ENCODE measurements at regions not wholly inside any gene's neighbourhood (a gene's known extent, or its start where the extent isn't known, plus 50 kb on each side); places are given as distances from the start of the nearest gene placed in this dataset.

GRCh38 chr6:95309545-95309944 is 267.8 kb upstream of the MANEA start:
- no peak overlapping the region for H3K27ac ChIP-seq (replicated peaks)
- H3K27me3 ChIP-seq (ENCODE audit: insufficient read depth, poor library complexity, severe bottlenecking): no peaks in the 10 kb centered on the region
- no peak overlapping the region for H3K4me3 ChIP-seq (replicated peaks; ENCODE audit: insufficient read depth, low read length)
- DNase-seq (ENCODE audit: low read depth in 1 of 2, low spot score in 1 of 2): no peak
- TF ChIP-seq POLR2AphosphoS5 (IDR thresholded peaks at IDR 0.05; ENCODE audit: low read depth): no peak

GRCh38 chr6:95318137-95318536 is 259.2 kb upstream of the MANEA start:
- Histone ChIP-seq H3K4me3 (replicated peaks; ENCODE audit: insufficient read depth, low read length) (no peak overlapping the region), H3K27ac (replicated peaks) (no peak overlapping the region), H3K27me3 (ENCODE audit: insufficient read depth, poor library complexity, severe bottlenecking) (no peaks in the 10 kb centered on the region)
- no peak for DNase-seq (ENCODE audit: low read depth in 1 of 2, low spot score in 1 of 2)
- TF ChIP-seq SPI1 (IDR thresholded peaks at IDR 0.05; ENCODE audit: borderline replicate concordance, low read depth) (no peak), REST (IDR thresholded peaks at IDR 0.05; ENCODE audit: insufficient replicate concordance, low read depth) (no peak), GABPA (IDR thresholded peaks at IDR 0.05; ENCODE audit: low read depth) (no peak), POLR2AphosphoS5 (IDR thresholded peaks at IDR 0.05; ENCODE audit: low read depth) (no peak), CTCF (IDR thresholded peaks at IDR 0.05; ENCODE audit: insufficient read depth, low read length) (no peak)

- H3K27me3 ChIP-seq (ENCODE audit: insufficient read depth, poor library complexity, severe bottlenecking): no peaks in the 10 kb centered on the region
- no peak overlapping the region for H3K27ac ChIP-seq (replicated peaks)
- TF ChIP-seq REST (IDR thresholded peaks at IDR 0.05; ENCODE audit: insufficient replicate concordance, low read depth) (no peak), SPI1 (IDR thresholded peaks at IDR 0.05; ENCODE audit: borderline replicate concordance, low read depth) (no peak), GABPA (IDR thresholded peaks at IDR 0.05; ENCODE audit: low read depth) (no peak), POLR2AphosphoS5 (IDR thresholded peaks at IDR 0.05; ENCODE audit: low read depth) (no peak), CTCF (IDR thresholded peaks at IDR 0.05; ENCODE audit: insufficient read depth, low read length) (no peak)
- no peak overlapping the region for H3K4me3 ChIP-seq (replicated peaks; ENCODE audit: insufficient read depth, low read length)
- DNase-seq (ENCODE audit: low read depth in 1 of 2, low spot score in 1 of 2): no peak
These were observed 256.2 kb upstream of the MANEA start for GRCh38 chr6:95321126-95321525.

- DNase-seq (ENCODE audit: low read depth in 1 of 2, low spot score in 1 of 2): no peak
- no peak overlapping the region for H3K27ac ChIP-seq (replicated peaks)
- no peaks in the 10 kb centered on the region for H3K27me3 ChIP-seq (ENCODE audit: insufficient read depth, poor library complexity, severe bottlenecking)
- no peak for TF ChIP-seq CTCF (IDR thresholded peaks at IDR 0.05; ENCODE audit: insufficient read depth, low read length)
- TF ChIP-seq REST (IDR thresholded peaks at IDR 0.05; ENCODE audit: insufficient replicate concordance, low read depth): no peak
- TF ChIP-seq GABPA (IDR thresholded peaks at IDR 0.05; ENCODE audit: low read depth): no peak
- no peak for TF ChIP-seq SPI1 (IDR thresholded peaks at IDR 0.05; ENCODE audit: borderline replicate concordance, low read depth)
- no peak for TF ChIP-seq POLR2AphosphoS5 (IDR thresholded peaks at IDR 0.05; ENCODE audit: low read depth)
- H3K4me3 ChIP-seq (replicated peaks; ENCODE audit: insufficient read depth, low read length): no peak overlapping the region
These were observed 251.4 kb upstream of the MANEA start for GRCh38 chr6:95325916-95326315.
